Lower leg skin (tissue), 4 donors: ENCODE measurements at regions not wholly inside any gene's neighbourhood (a gene's known extent, or its start where the extent isn't known, plus 50 kb on each side); places are given as distances from the start of the nearest gene placed in this dataset.

Experiments
- DNase-seq, 2 donors: peaks; one replicate each; pipeline ENCODE4 v3.0.0-alpha.2; 2019; ENCODE audit warnings: low spot score in 2 of 2
- H3K4me3 ChIP-seq: fragments of 200-600 bp; sonication (generic); 2 replicates; pipeline ENCODE4 v1.5.1; 2017; ENCODE audit warnings: mild to moderate bottlenecking, low read depth; ENCODE audit not compliant: poor library complexity, severe bottlenecking
- POLR2A ChIP-seq, 2 donors: fragments of 450-650 bp; IDR thresholded peaks; one replicate each; pipeline ENCODE4 v1.6.1; 2016 to 2017; ENCODE audit warnings: antibody characterized with exemption in 2 of 2, mild to moderate bottlenecking in 1 of 2, moderate library complexity in 1 of 2
- WGBS, 2 donors: methylation state at CpG; one replicate each; pipeline ENCODE4 v1.1.5; 2018; 5-methylcytosine and 5-hydroxymethylcytosine counted together
- intact Hi-C: fragments of 100-400 bp; cut with DNase I; formaldehyde crosslinking; loops from one replicate; pipeline ENCODE4 v1.15.0; 2023; ENCODE audit warnings: low total_unique reads
- TF ChIP-seq, protein P1 (sequence below), 3 donors: fragments of 450-650 bp; IDR thresholded peaks; one replicate each; pipeline ENCODE4 v1.5.1; 2016; ENCODE audit warnings: antibody characterized with exemption in 3 of 3, mild to moderate bottlenecking in 3 of 3, moderate library complexity in 2 of 3

DNA sequence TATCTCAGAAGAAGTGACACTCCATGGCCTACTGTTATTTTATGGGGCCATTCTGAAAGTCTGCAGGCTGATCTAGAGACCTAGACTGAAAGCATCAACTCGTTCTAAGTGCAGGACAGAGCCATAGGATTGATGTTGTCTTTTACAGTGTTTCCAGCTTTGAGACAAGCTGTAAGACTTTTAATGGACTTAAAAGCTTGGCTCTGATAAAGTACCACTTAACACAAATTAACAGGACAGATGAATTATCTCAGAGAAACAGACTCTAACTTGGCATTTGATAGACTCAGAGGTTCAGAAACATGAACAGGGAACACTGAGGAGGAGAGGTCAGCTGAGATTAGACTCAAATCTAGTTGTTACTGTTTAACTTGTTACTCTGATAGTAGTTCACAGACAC is 203.2 kb downstream of the TLR4 start:
- H3K4me3 ChIP-seq = no peak overlapping the region
- TF ChIP-seq, protein P1, sequence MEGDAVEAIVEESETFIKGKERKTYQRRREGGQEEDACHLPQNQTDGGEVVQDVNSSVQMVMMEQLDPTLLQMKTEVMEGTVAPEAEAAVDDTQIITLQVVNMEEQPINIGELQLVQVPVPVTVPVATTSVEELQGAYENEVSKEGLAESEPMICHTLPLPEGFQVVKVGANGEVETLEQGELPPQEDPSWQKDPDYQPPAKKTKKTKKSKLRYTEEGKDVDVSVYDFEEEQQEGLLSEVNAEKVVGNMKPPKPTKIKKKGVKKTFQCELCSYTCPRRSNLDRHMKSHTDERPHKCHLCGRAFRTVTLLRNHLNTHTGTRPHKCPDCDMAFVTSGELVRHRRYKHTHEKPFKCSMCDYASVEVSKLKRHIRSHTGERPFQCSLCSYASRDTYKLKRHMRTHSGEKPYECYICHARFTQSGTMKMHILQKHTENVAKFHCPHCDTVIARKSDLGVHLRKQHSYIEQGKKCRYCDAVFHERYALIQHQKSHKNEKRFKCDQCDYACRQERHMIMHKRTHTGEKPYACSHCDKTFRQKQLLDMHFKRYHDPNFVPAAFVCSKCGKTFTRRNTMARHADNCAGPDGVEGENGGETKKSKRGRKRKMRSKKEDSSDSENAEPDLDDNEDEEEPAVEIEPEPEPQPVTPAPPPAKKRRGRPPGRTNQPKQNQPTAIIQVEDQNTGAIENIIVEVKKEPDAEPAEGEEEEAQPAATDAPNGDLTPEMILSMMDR (IDR thresholded peaks at IDR 0.05) = no peak
- TF ChIP-seq POLR2A (IDR thresholded peaks at IDR 0.05) = no peak
- WGBS, 2 donors = 53 to 74% methylated on average over 1 of the region's 1 CpG
- intact Hi-C loops = no loop called here
- no peak for DNase-seq

DNA sequence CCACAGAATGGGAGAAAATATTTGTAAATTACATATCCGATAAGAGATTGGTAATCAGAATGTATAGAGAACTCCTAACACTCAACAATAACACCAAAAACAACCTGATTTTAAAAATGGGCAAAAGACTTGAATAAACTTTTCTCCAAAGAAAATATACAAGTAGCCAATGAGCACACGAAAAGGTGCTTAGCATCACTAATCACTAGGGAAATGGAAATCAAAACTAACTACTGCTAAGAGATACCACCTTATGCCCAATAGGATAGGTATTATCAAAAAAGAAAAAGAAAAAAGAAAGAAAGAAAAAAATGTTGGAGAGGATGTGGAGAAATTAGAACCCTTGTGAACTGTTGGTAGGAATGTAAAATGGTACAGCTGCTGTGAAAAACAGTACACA is 212.1 kb downstream of the TLR4 start:
- no peak for TF ChIP-seq POLR2A (IDR thresholded peaks at IDR 0.05)
- TF ChIP-seq, protein P1 (IDR thresholded peaks at IDR 0.05) = no peak
- intact Hi-C loops = no loop called here
- no peak overlapping the region for H3K4me3 ChIP-seq
- WGBS, 2 donors = 85 to 91% methylated on average over 2 of the region's 2 CpGs
- DNase-seq = no peak

DNA sequence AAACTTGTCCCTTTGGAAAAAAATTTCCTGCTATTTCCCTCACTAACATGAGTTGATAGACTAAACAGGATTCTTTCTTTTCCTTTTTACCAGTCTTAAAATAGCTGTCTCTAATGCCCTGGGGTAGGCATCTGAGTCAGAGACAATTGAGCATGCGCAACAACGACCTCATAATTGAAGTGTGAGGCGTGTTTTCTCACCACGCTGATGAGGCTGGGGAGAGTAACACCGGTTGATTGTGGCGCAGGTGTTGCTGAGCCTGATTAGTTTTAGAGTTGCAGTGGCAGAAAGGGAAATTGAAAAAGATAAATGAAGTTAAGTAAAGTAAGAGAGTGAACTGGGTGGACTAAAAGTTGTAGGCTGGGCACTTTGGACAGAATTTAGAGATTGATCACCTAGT is 213.7 kb downstream of the TLR4 start:
- no peak overlapping the region for H3K4me3 ChIP-seq
- DNase-seq = no peak
- TF ChIP-seq, protein P1 (IDR thresholded peaks at IDR 0.05) = no peak
- TF ChIP-seq POLR2A (IDR thresholded peaks at IDR 0.05) = no peak
- intact Hi-C loops = no loop called here
- 32 to 49% methylated on average over 6 of the region's 6 CpGs for WGBS, 2 donors

DNA sequence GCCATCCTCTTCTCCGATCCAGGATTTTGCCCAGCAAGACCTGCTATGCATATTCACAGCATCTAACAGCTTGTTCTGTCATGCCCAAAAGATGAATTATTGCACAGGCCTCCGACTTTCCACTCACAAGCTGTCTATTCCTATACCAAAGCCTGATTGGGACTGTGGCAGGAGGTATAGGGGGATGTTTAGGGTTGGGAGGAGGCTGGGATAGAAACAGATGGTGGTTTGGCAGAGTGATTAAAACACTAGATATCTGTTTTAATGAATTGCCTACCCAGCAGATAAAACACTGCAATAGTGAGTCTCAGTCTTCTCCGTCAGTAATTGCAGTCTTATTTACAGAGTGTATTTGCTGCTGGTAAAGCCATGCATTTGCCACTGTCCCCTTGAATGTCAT is 215.3 kb downstream of the TLR4 start:
- DNase-seq = no peak
- H3K4me3 ChIP-seq = no peak overlapping the region
- no peak for TF ChIP-seq POLR2A (IDR thresholded peaks at IDR 0.05)
- TF ChIP-seq, protein P1 (IDR thresholded peaks at IDR 0.05) = no peak
- WGBS, 2 donors = 46 to 50% methylated on average over 3 of the region's 3 CpGs
- intact Hi-C loops = no loop called here

DNA sequence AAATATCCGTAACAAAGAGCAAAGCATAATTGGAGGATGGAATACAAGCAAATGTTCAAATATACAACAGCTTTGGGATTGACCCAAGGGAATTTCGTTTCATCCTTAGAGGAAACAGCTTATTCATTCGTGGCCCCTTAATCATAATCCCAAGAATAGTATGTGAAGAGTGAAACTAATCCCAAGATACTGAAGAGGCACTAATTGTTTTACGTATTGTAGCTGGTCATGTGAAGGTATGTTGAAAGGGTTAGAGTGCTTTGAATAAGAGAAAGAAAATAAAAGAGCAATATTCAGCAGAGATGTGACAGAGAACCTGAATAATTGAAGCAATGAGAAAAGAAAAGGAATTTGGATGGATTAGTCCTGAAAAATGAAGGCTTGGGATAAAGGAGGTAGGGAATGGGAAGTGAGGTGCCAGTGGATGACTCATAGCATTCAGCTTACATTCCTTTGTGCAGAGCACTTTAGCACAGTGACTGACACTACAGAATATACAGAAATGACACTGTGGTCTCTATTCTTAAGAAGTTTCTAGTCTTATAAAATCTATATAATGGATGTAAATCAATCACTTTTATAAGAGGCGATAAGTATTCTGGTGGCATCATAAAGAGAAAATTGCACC is 221.9 kb downstream of the TLR4 start:
- no peak for DNase-seq
- 69 to 70% methylated on average over 5 of the region's 5 CpGs for WGBS, 2 donors
- TF ChIP-seq POLR2A (IDR thresholded peaks at IDR 0.05) = no peak
- TF ChIP-seq, protein P1 (IDR thresholded peaks at IDR 0.05) = no peak
- no peak overlapping the region for H3K4me3 ChIP-seq
- intact Hi-C loops = no loop called here

DNA sequence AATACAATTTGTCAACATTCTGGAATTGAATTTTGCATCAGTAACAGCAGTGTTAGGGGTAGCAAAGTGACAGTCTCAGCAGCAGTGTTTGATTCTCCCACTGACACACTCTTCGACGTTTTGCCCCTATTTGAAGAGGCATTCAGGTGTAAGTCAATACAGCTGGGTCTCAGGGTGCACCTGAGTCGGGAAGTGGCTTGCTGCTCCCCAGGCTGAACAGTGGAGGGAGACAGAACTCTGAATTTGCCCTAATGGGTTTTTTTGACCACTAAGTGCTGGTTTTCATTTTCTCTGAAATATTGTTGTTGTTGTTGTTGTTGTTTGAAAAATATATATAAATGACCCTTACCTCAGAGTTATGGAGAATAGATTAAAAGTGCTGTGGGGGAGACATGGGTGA is 223.2 kb downstream of the TLR4 start:
- intact Hi-C loops = no loop called here
- H3K4me3 ChIP-seq = no peak overlapping the region
- 49 to 51% methylated on average over 3 of the region's 3 CpGs for WGBS, 2 donors
- DNase-seq = no peak
- no peak for TF ChIP-seq POLR2A (IDR thresholded peaks at IDR 0.05)
- TF ChIP-seq, protein P1 (IDR thresholded peaks at IDR 0.05) = no peak
